ENCODE measurements at regions not wholly inside any gene's neighbourhood (a gene's known extent, or its start where the extent isn't known, plus 50 kb on each side); places are given as distances from the start of the nearest gene placed in this dataset.
"Not testable (repeated sequence)": the region's sequence is repeated elsewhere in the genome, so short reads cannot be mapped to it uniquely, and the experiment has no call there.

GRCh38 chr2:216949700-216950413 lies 90.0 kb upstream of the TNP1 start:
- no peak for DNase-seq

GRCh38 chr2:216947055-216947454 lies 87.2 kb upstream of the TNP1 start:
- no peak for DNase-seq

- DNase-seq = no peak
These were observed 84.9 kb upstream of the TNP1 start for GRCh38 chr2:216944733-216945132.

- no peak for DNase-seq
These were observed 83.2 kb upstream of the TNP1 start for GRCh38 chr2:216943109-216943508.

- DNase-seq = no peak
These were observed 82.6 kb upstream of the TNP1 start for GRCh38 chr2:216942465-216942864.

- DNase-seq = no peak
These were observed 82.2 kb upstream of the TNP1 start for GRCh38 chr2:216942016-216942415.

- no peak for DNase-seq
These were observed 77.1 kb upstream of the TNP1 start for GRCh38 chr2:216936954-216937357.

- no peak for DNase-seq
These were observed 74.8 kb upstream of the TNP1 start for GRCh38 chr2:216934623-216935022.

- DNase-seq = no peak
These were observed 74.3 kb upstream of the TNP1 start for GRCh38 chr2:216934151-216934550.

GRCh38 chr2:216932863-216933548 lies 73.1 kb upstream of the TNP1 start:
- no peak for DNase-seq

- DNase-seq = no peak
These were observed 72.4 kb upstream of the TNP1 start for GRCh38 chr2:216932113-216932862.

- DNase-seq = no peak
These were observed 70.9 kb upstream of the TNP1 start for GRCh38 chr2:216930716-216931115.

- not testable (repeated sequence) for DNase-seq
These were observed 69.5 kb upstream of the TNP1 start for GRCh38 chr2:216929338-216929737.

GRCh38 chr2:216927163-216927562 lies 67.3 kb upstream of the TNP1 start:
- DNase-seq = no peak

GRCh38 chr2:216925636-216926366 lies 65.9 kb upstream of the TNP1 start:
- no peak for DNase-seq

GRCh38 chr2:216925006-216925405 lies 65.1 kb upstream of the TNP1 start:
- DNase-seq = no peak

- DNase-seq = no peak
These were observed 63.8 kb upstream of the TNP1 start for GRCh38 chr2:216923706-216924105.

- no peak for DNase-seq
These were observed 62.4 kb upstream of the TNP1 start for GRCh38 chr2:216922175-216922780.

- no peak for DNase-seq
These were observed 61.1 kb upstream of the TNP1 start for GRCh38 chr2:216920937-216921456.

GRCh38 chr2:216920143-216920876 lies 60.4 kb upstream of the TNP1 start:
- no peak for DNase-seq

- DNase-seq = no peak
These were observed 58.3 kb upstream of the TNP1 start for GRCh38 chr2:216918088-216918680.

Data from NCI-H1048 (cell line).